ENCODE measurements at regions not wholly inside any gene's neighbourhood (a gene's known extent, or its start where the extent isn't known, plus 50 kb on each side); places are given as distances from the start of the nearest gene placed in this dataset.

DNA sequence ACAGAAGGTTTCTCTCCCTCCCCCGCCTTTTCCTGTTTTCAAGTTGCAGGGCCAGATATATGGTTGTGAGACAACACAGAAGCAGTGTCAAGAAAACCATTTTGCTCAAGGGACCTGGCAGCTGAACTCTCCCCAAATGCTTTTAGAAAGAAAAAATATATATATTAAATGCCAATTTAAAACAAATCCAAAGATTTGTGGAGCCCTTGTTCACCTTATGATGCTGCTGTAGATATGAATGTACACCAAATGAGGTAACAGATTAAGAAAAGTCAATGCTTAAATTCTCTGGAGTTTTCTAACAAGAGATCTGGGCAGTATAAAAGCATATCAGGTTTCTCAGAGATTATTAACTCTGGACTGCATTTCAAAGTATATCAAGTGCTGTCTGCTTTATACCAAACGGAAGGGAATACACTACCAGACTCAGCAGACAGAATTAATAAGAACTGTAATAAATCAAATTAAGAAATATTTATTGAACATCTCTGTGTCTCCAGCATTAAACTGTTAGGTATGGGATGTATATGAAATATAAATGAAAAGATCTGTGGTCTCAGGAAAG is 357.5 kb downstream of the HDGFL1 start:
- DNase-seq (ENCODE audit: low read depth): no peak
- no peaks in the 10 kb centered on the region for H3K27me3 ChIP-seq (ENCODE audit: control insufficient read depth, insufficient read depth, low read length)
- no peaks in the 10 kb centered on the region for H3K36me3 ChIP-seq (ENCODE audit: control insufficient read depth, insufficient read depth, low read length)
- TF ChIP-seq, protein P1, sequence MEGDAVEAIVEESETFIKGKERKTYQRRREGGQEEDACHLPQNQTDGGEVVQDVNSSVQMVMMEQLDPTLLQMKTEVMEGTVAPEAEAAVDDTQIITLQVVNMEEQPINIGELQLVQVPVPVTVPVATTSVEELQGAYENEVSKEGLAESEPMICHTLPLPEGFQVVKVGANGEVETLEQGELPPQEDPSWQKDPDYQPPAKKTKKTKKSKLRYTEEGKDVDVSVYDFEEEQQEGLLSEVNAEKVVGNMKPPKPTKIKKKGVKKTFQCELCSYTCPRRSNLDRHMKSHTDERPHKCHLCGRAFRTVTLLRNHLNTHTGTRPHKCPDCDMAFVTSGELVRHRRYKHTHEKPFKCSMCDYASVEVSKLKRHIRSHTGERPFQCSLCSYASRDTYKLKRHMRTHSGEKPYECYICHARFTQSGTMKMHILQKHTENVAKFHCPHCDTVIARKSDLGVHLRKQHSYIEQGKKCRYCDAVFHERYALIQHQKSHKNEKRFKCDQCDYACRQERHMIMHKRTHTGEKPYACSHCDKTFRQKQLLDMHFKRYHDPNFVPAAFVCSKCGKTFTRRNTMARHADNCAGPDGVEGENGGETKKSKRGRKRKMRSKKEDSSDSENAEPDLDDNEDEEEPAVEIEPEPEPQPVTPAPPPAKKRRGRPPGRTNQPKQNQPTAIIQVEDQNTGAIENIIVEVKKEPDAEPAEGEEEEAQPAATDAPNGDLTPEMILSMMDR (IDR thresholded peaks at IDR 0.05; ENCODE audit: insufficient read depth, low read length, poor library complexity, severe bottlenecking): no peak
- no peak overlapping the region for H3K4me3 ChIP-seq (ENCODE audit: low read depth, low read length)

DNA sequence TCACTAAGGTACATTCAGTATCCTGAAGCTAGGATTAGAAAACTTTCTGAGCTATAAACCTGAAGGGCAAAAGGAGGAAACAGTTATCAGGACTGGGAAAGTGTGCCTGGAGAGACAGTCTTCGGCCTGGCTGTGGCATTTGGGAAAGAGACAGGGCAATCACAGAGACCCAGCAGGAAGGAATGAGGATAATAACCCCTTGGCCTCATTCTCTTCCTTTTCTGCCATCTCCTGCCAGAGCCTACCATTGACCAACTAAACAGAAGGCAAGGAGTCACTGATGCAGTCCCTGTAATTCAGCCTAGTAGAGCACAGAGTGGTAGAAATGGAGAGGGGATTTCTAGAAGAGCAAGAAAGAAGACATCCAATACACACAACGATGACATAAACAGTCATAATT is 359.4 kb downstream of the HDGFL1 start:
- H3K36me3 ChIP-seq (ENCODE audit: control insufficient read depth, insufficient read depth, low read length): no peaks in the 10 kb centered on the region
- TF ChIP-seq, protein P1 (IDR thresholded peaks at IDR 0.05; ENCODE audit: insufficient read depth, low read length, poor library complexity, severe bottlenecking): no peak

DNA sequence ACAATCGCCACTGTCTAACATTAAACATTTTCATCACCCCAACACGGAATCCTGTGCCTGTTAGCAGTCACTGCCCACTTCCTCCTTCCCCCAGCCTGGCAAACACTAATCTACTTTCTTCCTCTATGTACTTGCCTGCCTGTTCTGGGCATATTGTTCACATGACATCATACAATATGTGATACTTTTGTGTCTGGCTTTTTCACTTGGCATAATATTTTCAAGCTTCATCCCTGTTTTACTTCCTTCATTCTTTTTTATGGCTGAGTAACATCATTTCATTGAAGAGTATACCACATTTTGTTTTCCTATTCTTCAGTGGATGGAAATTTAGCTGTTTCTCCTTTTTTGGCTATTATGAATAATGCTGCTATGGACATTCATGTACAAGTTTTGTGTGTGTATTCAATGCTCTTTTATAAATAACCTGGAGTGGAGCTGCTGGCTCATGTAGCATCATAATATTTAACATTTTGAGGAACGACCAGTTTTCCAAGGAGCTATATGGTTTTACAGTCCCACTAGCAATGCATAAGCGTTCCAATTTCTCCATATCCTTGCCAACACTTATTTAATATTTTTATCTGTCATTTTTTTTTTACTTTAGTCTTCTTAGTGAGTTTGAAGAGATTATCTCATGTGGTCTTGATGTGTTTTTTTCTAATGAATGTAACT is 360.1 kb downstream of the HDGFL1 start:
- H3K4me3 ChIP-seq (ENCODE audit: low read depth, low read length): no peak overlapping the region
- DNase-seq (ENCODE audit: low read depth): no peak
- no peaks in the 10 kb centered on the region for H3K27me3 ChIP-seq (ENCODE audit: control insufficient read depth, insufficient read depth, low read length)
- H3K36me3 ChIP-seq (ENCODE audit: control insufficient read depth, insufficient read depth, low read length): no peaks in the 10 kb centered on the region
- TF ChIP-seq, protein P1 (IDR thresholded peaks at IDR 0.05; ENCODE audit: insufficient read depth, low read length, poor library complexity, severe bottlenecking): no peak

More for the DNA sequence above, 359.4 kb downstream of the HDGFL1 start:
- no peak overlapping the region for H3K4me3 ChIP-seq (ENCODE audit: low read depth, low read length)
- no peaks in the 10 kb centered on the region for H3K27me3 ChIP-seq (ENCODE audit: control insufficient read depth, insufficient read depth, low read length)
- no peak for DNase-seq (ENCODE audit: low read depth)

DNA sequence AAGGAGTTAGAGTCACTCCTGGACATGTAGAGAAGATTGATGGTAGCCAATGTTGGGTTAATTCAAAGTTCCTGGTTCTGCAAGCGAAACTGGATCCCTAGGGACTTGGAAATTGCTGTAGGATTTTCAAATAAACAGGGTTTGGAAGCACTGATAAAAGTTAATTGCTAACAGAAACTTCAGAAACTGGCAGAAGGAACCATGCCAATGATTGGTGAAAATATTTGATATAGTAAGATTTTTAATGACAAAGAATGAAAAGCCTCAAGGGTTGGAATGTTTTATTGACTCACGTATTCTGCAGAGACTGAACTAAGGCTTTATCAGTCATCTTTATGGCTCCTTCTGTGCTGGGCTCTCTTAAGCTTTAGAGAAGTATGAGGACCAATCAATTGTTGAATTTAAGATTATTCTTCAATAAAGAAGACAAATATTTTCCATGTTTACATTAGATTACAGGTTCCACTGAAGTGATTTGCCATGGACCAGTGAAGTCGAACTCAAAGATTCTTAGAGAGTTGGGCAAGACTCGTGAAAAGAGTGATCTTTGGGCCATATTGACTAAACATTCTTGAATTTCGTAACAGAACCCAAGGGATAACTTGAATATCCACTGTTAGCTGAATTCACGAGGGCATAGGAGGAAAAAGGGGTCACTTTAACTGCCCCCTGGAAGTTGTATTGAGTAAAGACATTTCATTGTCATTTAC is 371.4 kb downstream of the HDGFL1 start:
- DNase-seq (ENCODE audit: low read depth): no peak
- H3K27me3 ChIP-seq (ENCODE audit: control insufficient read depth, insufficient read depth, low read length): no peaks in the 10 kb centered on the region
- H3K4me3 ChIP-seq (ENCODE audit: low read depth, low read length): no peak overlapping the region
- TF ChIP-seq, protein P1 (IDR thresholded peaks at IDR 0.05; ENCODE audit: insufficient read depth, low read length, poor library complexity, severe bottlenecking): no peak
- H3K36me3 ChIP-seq (ENCODE audit: control insufficient read depth, insufficient read depth, low read length): no peaks in the 10 kb centered on the region

DNA sequence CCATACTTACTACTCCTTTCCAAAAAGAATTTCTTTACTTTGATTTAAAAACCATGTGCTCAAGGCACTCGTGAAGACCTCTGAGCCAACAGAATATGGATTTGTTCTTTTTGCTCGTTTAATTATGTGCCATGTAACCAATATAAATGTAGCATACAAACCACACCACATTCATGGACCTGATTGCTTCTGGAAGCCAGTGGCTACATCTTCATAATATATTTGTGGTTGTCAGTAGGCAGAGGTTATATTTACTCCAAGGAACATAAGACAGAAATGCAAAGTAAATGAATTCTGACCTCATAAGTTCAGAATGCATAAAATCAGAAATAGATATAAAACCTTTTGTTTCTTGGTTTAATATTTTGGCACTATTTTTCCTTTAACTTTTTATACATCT is 373.0 kb downstream of the HDGFL1 start:
- TF ChIP-seq, protein P1 (IDR thresholded peaks at IDR 0.05; ENCODE audit: insufficient read depth, low read length, poor library complexity, severe bottlenecking): no peak
- Histone ChIP-seq H3K27me3 (ENCODE audit: control insufficient read depth, insufficient read depth, low read length) (no peaks in the 10 kb centered on the region), H3K36me3 (ENCODE audit: control insufficient read depth, insufficient read depth, low read length) (no peaks in the 10 kb centered on the region), H3K4me3 (ENCODE audit: low read depth, low read length) (no peak overlapping the region)
- no peak for DNase-seq (ENCODE audit: low read depth)

All from kidney epithelial cell (primary cell).